GM21723 (cell line): ENCODE measurements at regions not wholly inside any gene's neighbourhood (a gene's known extent, or its start where the extent isn't known, plus 50 kb on each side); places are given as distances from the start of the nearest gene placed in this dataset.

Experiments
- ATAC-seq: cut with Tn5 transposase; IDR thresholded peaks from one replicate; pipeline ENCODE4 v1.9.1; 2021; ENCODE audit warnings: mild to moderate bottlenecking, moderate library complexity; ENCODE audit not compliant: unreplicated experiment

GRCh38 chr11:43602670-43603069 lies 77.9 kb upstream of the HSD17B12 start:
- no peak for ATAC-seq

GRCh38 chr11:43614214-43614613 lies 66.3 kb upstream of the HSD17B12 start:
- ATAC-seq: no peak

- no peak for ATAC-seq
These were observed 60.6 kb upstream of the HSD17B12 start for GRCh38 chr11:43619863-43620505.

- no peak for ATAC-seq
These were observed 53.7 kb upstream of the HSD17B12 start for GRCh38 chr11:43626798-43627197.
